ENCODE measurements at regions not wholly inside any gene's neighbourhood (a gene's known extent, or its start where the extent isn't known, plus 50 kb on each side); places are given as distances from the start of the nearest gene placed in this dataset.

- Histone ChIP-seq H2AFZ (ENCODE audit: low read depth, low read length, severe bottlenecking) (no peak overlapping the region), H3K79me2 (ENCODE audit: insufficient read depth, low read length) (no peaks in the 10 kb centered on the region), H3K36me3 (ENCODE audit: low read length) (no peaks in the 10 kb centered on the region), H4K20me1 (ENCODE audit: low read depth, low read length) (no peaks in the 10 kb centered on the region), H3K9ac (ENCODE audit: low read length) (no peak overlapping the region), H3K27me3 (ENCODE audit: low read length) (no peaks in the 10 kb centered on the region), H3K9me2 (replicated peaks; ENCODE audit: insufficient read depth, low read length) (no peaks in the 10 kb centered on the region), H3F3A (ENCODE audit: insufficient read depth) (no peaks in the 10 kb centered on the region), H3K4me3 (ENCODE audit: insufficient read depth, low read length, poor library complexity, severe bottlenecking) (no peak overlapping the region), H3K9me3 (ENCODE audit: insufficient read depth, low read length) (no peaks in the 10 kb centered on the region), H3K27ac (ENCODE audit: low read depth, low read length) (no peak overlapping the region), H3K4me2 (ENCODE audit: low read depth, low read length, poor library complexity, severe bottlenecking) (no peak overlapping the region)
- TF ChIP-seq EZH2phosphoT487 (conservative IDR thresholded peaks at IDR 0.05; ENCODE audit: low read length) (no peak), CTCF (IDR thresholded peaks at IDR 0.05; ENCODE audit: insufficient read depth, low read length, poor library complexity, severe bottlenecking) (no peak)
Observed at GRCh38 chr6:56899753-56900152, 55.2 kb upstream of the BEND6 start.

GRCh38 chr6:56899311-56899710, 55.6 kb upstream of the BEND6 start:
- H3K36me3 ChIP-seq (ENCODE audit: low read length): no peaks in the 10 kb centered on the region
- no peak overlapping the region for H3K4me2 ChIP-seq (ENCODE audit: low read depth, low read length, poor library complexity, severe bottlenecking)
- no peaks in the 10 kb centered on the region for H3K79me2 ChIP-seq (ENCODE audit: insufficient read depth, low read length)
- no peaks in the 10 kb centered on the region for H3K9me3 ChIP-seq (ENCODE audit: insufficient read depth, low read length)
- no peaks in the 10 kb centered on the region for H3K27me3 ChIP-seq (ENCODE audit: low read length)
- no peak overlapping the region for H2AFZ ChIP-seq (ENCODE audit: low read depth, low read length, severe bottlenecking)
- no peak overlapping the region for H3K4me3 ChIP-seq (ENCODE audit: insufficient read depth, low read length, poor library complexity, severe bottlenecking)
- no peaks in the 10 kb centered on the region for H4K20me1 ChIP-seq (ENCODE audit: low read depth, low read length)
- TF ChIP-seq EZH2phosphoT487 (conservative IDR thresholded peaks at IDR 0.05; ENCODE audit: low read length): no peak
- TF ChIP-seq CTCF (IDR thresholded peaks at IDR 0.05; ENCODE audit: insufficient read depth, low read length, poor library complexity, severe bottlenecking): no peak
- H3K9ac ChIP-seq (ENCODE audit: low read length): no peak overlapping the region
- H3K9me2 ChIP-seq (replicated peaks; ENCODE audit: insufficient read depth, low read length): no peaks in the 10 kb centered on the region
- no peaks in the 10 kb centered on the region for H3F3A ChIP-seq (ENCODE audit: insufficient read depth)
- no peak overlapping the region for H3K27ac ChIP-seq (ENCODE audit: low read depth, low read length)

GRCh38 chr6:56897789-56898529, 56.9 kb upstream of the BEND6 start:
- H2AFZ ChIP-seq (ENCODE audit: low read depth, low read length, severe bottlenecking): no peak overlapping the region
- no peak overlapping the region for H3K9ac ChIP-seq (ENCODE audit: low read length)
- no peak overlapping the region for H3K4me3 ChIP-seq (ENCODE audit: insufficient read depth, low read length, poor library complexity, severe bottlenecking)
- no peaks in the 10 kb centered on the region for H3K36me3 ChIP-seq (ENCODE audit: low read length)
- H3K9me3 ChIP-seq (ENCODE audit: insufficient read depth, low read length): no peaks in the 10 kb centered on the region
- no peak overlapping the region for H3K27ac ChIP-seq (ENCODE audit: low read depth, low read length)
- H3K9me2 ChIP-seq (replicated peaks; ENCODE audit: insufficient read depth, low read length): no peaks in the 10 kb centered on the region
- H3K79me2 ChIP-seq (ENCODE audit: insufficient read depth, low read length): no peaks in the 10 kb centered on the region
- H4K20me1 ChIP-seq (ENCODE audit: low read depth, low read length): no peaks in the 10 kb centered on the region
- TF ChIP-seq CTCF (IDR thresholded peaks at IDR 0.05; ENCODE audit: insufficient read depth, low read length, poor library complexity, severe bottlenecking): no peak
- TF ChIP-seq EZH2phosphoT487 (conservative IDR thresholded peaks at IDR 0.05; ENCODE audit: low read length): no peak
- H3F3A ChIP-seq (ENCODE audit: insufficient read depth): no peaks in the 10 kb centered on the region
- H3K4me2 ChIP-seq (ENCODE audit: low read depth, low read length, poor library complexity, severe bottlenecking): no peak overlapping the region
- no peaks in the 10 kb centered on the region for H3K27me3 ChIP-seq (ENCODE audit: low read length)
